22Rv1 (cell line): ENCODE measurements at regions not wholly inside any gene's neighbourhood (a gene's known extent, or its start where the extent isn't known, plus 50 kb on each side); places are given as distances from the start of the nearest gene placed in this dataset.

Experiments
- H3K27ac ChIP-seq: fragments of 450-650 bp; 2 replicates; pipeline ENCODE4 v1.5.1; 2017
- ZFX ChIP-seq: fragments of 450-650 bp; IDR thresholded peaks from 2 replicates; pipeline ENCODE4 v1.6.1; 2017; ENCODE audit warnings: antibody characterized with exemption, borderline replicate concordance
- TF ChIP-seq, protein P1 (sequence below): fragments of 450-650 bp; IDR thresholded peaks from 2 replicates; pipeline ENCODE4 v1.5.1; 2017; ENCODE audit warnings: mild to moderate bottlenecking

DNA sequence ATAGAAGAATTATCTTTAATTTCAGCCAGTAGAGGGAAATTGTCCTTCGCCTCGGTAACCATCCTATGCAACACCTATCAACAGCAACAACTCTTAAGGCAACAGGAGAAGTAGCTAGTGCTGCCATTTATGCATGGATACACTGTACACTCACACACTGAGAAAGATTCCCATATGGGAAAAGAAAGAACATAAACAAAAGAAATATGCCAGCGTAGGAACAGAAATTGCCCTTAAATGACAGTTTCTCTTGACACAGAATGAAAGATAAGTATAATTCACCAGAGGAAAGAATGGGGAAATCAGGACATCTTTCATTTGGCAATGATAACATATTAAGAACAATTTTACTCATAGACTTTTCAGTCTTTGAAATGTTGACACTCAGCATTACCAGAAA is 466.9 kb downstream of the BCAT1 start:
- TF ChIP-seq, protein P1, sequence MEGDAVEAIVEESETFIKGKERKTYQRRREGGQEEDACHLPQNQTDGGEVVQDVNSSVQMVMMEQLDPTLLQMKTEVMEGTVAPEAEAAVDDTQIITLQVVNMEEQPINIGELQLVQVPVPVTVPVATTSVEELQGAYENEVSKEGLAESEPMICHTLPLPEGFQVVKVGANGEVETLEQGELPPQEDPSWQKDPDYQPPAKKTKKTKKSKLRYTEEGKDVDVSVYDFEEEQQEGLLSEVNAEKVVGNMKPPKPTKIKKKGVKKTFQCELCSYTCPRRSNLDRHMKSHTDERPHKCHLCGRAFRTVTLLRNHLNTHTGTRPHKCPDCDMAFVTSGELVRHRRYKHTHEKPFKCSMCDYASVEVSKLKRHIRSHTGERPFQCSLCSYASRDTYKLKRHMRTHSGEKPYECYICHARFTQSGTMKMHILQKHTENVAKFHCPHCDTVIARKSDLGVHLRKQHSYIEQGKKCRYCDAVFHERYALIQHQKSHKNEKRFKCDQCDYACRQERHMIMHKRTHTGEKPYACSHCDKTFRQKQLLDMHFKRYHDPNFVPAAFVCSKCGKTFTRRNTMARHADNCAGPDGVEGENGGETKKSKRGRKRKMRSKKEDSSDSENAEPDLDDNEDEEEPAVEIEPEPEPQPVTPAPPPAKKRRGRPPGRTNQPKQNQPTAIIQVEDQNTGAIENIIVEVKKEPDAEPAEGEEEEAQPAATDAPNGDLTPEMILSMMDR: no peak
- TF ChIP-seq ZFX: no peak
- no peak overlapping the region for H3K27ac ChIP-seq

DNA sequence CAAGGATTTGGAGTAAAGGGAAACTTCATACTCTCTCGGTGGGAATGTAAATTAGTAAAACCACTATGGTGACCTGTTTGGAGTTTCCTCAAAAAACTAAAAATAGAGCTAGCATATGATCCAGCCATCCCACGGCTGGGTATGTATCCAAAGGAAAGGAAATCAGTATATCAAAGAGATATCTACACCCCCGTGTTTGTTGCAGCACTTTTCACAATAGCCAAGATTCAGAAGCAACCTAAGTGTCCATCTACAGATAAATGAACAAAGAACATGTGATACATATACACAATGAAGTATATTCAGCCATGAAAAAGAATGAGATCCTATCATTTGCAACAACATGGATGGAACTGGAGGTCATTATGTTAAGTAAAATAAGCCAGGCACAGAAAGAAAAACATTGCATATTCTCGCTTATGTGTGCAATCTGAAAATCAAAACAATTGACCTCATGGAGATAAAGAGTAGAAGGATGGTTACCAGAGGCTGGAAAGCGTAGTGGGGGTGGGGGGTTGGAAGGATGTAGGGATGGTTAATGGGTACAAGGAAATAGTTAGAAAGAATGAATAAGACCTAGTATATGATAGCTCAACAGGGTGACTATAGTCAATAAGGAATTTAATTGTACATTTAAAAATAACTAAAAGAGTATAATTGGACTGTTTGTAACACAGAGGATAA is 468.0 kb downstream of the BCAT1 start:
- TF ChIP-seq, protein P1: no peak
- no peak for TF ChIP-seq ZFX
- no peak overlapping the region for H3K27ac ChIP-seq

DNA sequence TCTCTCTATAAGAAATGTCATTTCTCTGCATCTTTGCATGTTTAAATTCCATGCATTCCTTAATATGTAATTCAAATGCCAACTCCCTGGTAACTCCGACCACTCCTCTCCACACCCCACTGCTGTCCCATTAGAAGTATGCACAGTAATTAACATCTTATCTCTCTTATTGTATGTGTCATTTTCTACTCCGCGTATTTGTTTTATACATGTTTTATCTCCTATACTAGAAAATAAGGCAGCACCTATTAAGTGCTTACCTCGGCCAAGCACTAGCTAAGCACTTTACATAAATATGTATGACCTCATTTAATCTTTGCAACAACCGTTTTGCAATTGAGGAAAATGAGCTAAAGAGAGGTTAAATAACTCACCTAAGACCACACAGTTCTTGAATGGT is 469.8 kb downstream of the BCAT1 start:
- no peak overlapping the region for H3K27ac ChIP-seq
- TF ChIP-seq, protein P1: no peak
- no peak for TF ChIP-seq ZFX

DNA sequence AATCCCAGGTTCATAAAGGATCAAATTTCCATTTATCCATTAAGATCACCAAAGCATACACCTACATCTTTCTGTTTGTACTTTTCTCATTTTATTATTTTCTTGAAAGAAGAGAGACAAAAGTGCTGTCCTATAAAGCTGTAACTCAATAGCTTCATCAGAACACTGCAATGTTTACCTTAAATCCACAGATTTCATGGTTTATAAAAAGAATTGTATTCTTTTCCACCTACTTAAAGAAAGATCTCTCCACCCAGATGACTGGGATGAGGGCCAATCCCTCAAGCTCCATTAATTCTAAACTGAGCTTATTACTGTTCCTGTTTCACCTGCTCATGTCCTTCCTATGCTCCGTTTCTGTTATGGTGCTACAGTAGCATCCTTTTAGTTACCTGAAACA is 470.6 kb downstream of the BCAT1 start:
- H3K27ac ChIP-seq: no peak overlapping the region

DNA sequence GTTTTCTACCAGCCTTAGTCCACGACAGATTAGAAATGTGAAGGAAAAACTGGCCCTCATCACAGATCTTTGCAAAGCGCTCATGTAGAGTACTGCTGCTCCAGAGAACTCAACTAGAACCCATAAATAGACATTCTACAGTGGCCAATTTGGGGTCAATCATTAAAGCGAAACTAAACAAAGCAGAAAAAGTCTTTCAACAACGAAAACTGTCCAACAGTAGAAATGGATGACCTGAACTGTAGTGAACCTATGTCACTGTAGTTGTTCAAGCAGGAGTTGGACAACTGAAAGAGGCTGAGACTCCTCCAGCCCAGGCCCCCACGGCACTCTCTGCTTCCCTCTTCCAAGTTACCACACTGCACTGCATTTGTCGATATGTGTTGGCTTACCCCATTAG is 472.6 kb downstream of the BCAT1 start:
- TF ChIP-seq ZFX: no peak
- TF ChIP-seq, protein P1: no peak
- no peak overlapping the region for H3K27ac ChIP-seq

More for the DNA sequence above, 470.6 kb downstream of the BCAT1 start:
- TF ChIP-seq ZFX: no peak
- TF ChIP-seq, protein P1: no peak

DNA sequence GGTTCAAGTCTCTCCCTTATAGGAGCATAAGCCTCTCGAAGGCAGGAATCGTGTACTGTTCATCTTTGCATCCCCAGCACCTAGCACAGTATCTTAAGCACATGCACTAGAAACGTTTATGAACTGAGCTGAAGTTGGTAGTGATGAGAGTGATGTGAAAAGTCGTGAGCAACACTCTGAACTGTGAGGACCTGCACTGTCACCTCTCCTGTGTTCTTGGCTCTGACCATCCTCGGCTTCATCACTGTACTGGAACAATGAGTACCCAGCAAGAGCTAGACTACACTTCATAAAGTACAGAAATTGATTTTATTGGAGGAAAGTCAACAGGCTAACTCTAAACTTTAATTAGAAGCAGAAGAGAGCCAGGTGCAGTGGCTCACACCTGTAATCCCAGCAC is 473.6 kb downstream of the BCAT1 start:
- TF ChIP-seq, protein P1: no peak
- TF ChIP-seq ZFX: no peak
- no peak overlapping the region for H3K27ac ChIP-seq

DNA sequence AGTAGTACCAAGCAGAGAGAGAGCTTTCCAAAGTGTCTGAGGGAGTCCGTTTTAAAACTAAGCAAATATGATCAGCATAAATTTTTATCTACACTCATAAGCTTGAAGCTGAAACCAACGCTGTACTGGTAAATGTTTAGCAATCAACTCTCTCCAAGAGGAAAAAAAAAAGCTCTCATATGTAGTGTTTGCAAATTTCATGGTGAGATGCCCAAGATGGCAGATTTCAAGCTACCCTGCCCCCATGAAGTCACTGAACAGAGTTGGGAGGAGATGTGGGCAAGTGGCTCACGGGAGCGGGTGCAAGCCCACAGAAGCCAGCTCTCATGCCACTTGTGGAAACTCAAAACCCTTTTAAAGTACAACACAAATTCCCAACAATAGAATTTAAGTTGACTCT is 475.8 kb downstream of the BCAT1 start:
- no peak overlapping the region for H3K27ac ChIP-seq
- TF ChIP-seq, protein P1: no peak
- TF ChIP-seq ZFX: no peak
